ENCODE measurements at regions not wholly inside any gene's neighbourhood (a gene's known extent, or its start where the extent isn't known, plus 50 kb on each side); places are given as distances from the start of the nearest gene placed in this dataset.
"Not testable (repeated sequence)": the region's sequence is repeated elsewhere in the genome, so short reads cannot be mapped to it uniquely, and the experiment has no call there.

GRCh38 chr9:108762348-108763055 is 93.3 kb downstream of the ACTL7B start:
- DNase-seq = no peak

- DNase-seq = peak in 1 of 2 experiments; percentile 4
Observed at GRCh38 chr9:108761655-108762347, 94.0 kb downstream of the ACTL7B start.

GRCh38 chr9:108760841-108761240 is 94.9 kb downstream of the ACTL7B start:
- no peak for DNase-seq

- no peak for DNase-seq
Observed at GRCh38 chr9:108759835-108760234, 96.0 kb downstream of the ACTL7B start.

- DNase-seq = no peak
Observed at GRCh38 chr9:108759399-108759798, 96.4 kb downstream of the ACTL7B start.

GRCh38 chr9:108756746-108757490 is 98.9 kb downstream of the ACTL7B start:
- DNase-seq = no peak

GRCh38 chr9:108755979-108756378 is 99.8 kb downstream of the ACTL7B start:
- DNase-seq = no peak

- DNase-seq = no peak
Observed at GRCh38 chr9:108751369-108751768, 104.4 kb downstream of the ACTL7B start.

GRCh38 chr9:108750661-108751215 is 105.0 kb downstream of the ACTL7B start:
- DNase-seq = no peak

GRCh38 chr9:108748776-108749175 is 107.0 kb downstream of the ACTL7B start:
- DNase-seq = no peak

- no peak for DNase-seq
Observed at GRCh38 chr9:108746864-108747263, 108.9 kb downstream of the ACTL7B start.

GRCh38 chr9:108746001-108746400 is 109.8 kb downstream of the ACTL7B start:
- no peak for DNase-seq

- no peak for DNase-seq
Observed at GRCh38 chr9:108744641-108745040, 111.1 kb downstream of the ACTL7B start.

- DNase-seq = no peak
Observed at GRCh38 chr9:108743901-108744371, 111.8 kb downstream of the ACTL7B start.

GRCh38 chr9:108743416-108743815 is 112.4 kb downstream of the ACTL7B start:
- DNase-seq = no peak

GRCh38 chr9:108742191-108742590 is 113.6 kb downstream of the ACTL7B start:
- no peak for DNase-seq

GRCh38 chr9:108731292-108731691 is 124.5 kb downstream of the ACTL7B start:
- not testable (repeated sequence) for DNase-seq

GRCh38 chr9:108727580-108728111 is 128.1 kb downstream of the ACTL7B start:
- no peak for DNase-seq

GRCh38 chr9:108724652-108725051 is 131.1 kb downstream of the ACTL7B start:
- DNase-seq = no peak

GRCh38 chr9:108724122-108724521 is 131.7 kb downstream of the ACTL7B start:
- no peak for DNase-seq

- no peak for DNase-seq
Observed at GRCh38 chr9:108722396-108722795, 133.4 kb downstream of the ACTL7B start.

GRCh38 chr9:108720191-108720642 is 135.6 kb downstream of the ACTL7B start:
- DNase-seq = no peak

GRCh38 chr9:108710424-108710823 is 145.4 kb downstream of the ACTL7B start:
- no peak for DNase-seq
